Common myeloid progenitor, CD34-positive (primary cell): ENCODE measurements at regions not wholly inside any gene's neighbourhood (a gene's known extent, or its start where the extent isn't known, plus 50 kb on each side); places are given as distances from the start of the nearest gene placed in this dataset.
"Not testable (repeated sequence)": the region's sequence is repeated elsewhere in the genome, so short reads cannot be mapped to it uniquely, and the experiment has no call there.

ENCODE experiments used
- CTCF ChIA-PET: fragments of 350-600 bp; sonication (Branson Sonifier 250); formaldehyde crosslinking; loops from one replicate; lab custom pipeline; 2021; ENCODE audit warnings: antibody characterized with exemption; lab: Charles Lee
- POLR2A ChIA-PET: fragments of 350-600 bp; sonication (Branson Sonifier 250); formaldehyde crosslinking; loops from one replicate; lab custom pipeline; 2021; ENCODE audit warnings: antibody characterized with exemption; lab: Charles Lee
- DNase-seq, 3 donors: peaks; one replicate each; pipeline versions ENCODE4 v3.0.0 to v3.0.0-alpha.2; 2013
- H3K27ac ChIP-seq, 2 experiments: 1 replicate in 1 of 2; 2 replicates in 1 of 2; pipeline ENCODE4 v1.7.0; 2013; ENCODE audit warnings: inconsistent platforms in 2 of 2, low read length in 2 of 2, mild to moderate bottlenecking in 2 of 2, low read depth in 1 of 2, moderate library complexity in 1 of 2; ENCODE audit not compliant: severe bottlenecking in 2 of 2, insufficient read depth in 1 of 2, poor library complexity in 1 of 2
- H3K27me3 ChIP-seq, 5 experiments: replicated peaks in 2 of 5; 1 replicate in 3 of 5; 2 replicates in 2 of 5; pipeline versions ENCODE4 v1.6.1 to v1.7.0; 2013; ENCODE audit warnings: low read length in 4 of 5, mild to moderate bottlenecking in 2 of 5, moderate library complexity in 2 of 5, inconsistent platforms in 1 of 5; ENCODE audit not compliant: insufficient read depth in 5 of 5, control insufficient read depth in 4 of 5
- H3K36me3 ChIP-seq, 4 experiments: 1 replicate in 2 of 4; 2 replicates in 2 of 4; pipeline versions ENCODE4 v1.6.1 to v1.7.0; 2013; ENCODE audit warnings: low read length in 3 of 4, control low read depth in 1 of 4, mild to moderate bottlenecking in 1 of 4; ENCODE audit not compliant: control insufficient read depth in 4 of 4, insufficient read depth in 4 of 4
- H3K4me1 ChIP-seq, 4 experiments: 1 replicate in 3 of 4; 2 replicates in 1 of 4; pipeline versions ENCODE4 v1.6.1 to v1.7.1; 2013; ENCODE audit warnings: low read length in 3 of 4, mild to moderate bottlenecking in 3 of 4, control low read depth in 1 of 4, inconsistent platforms in 1 of 4, moderate library complexity in 1 of 4; ENCODE audit not compliant: control insufficient read depth in 4 of 4, insufficient read depth in 4 of 4; ENCODE audit errors: control extremely low read depth in 1 of 4
- H3K4me3 ChIP-seq, 7 experiments: 1 replicate in 4 of 7; 2 replicates in 3 of 7; pipeline versions ENCODE4 v1.5.1 to v1.7.0; 2013; ENCODE audit warnings: mild to moderate bottlenecking in 7 of 7, low read length in 6 of 7, moderate library complexity in 6 of 7, inconsistent platforms in 2 of 7, low read depth in 2 of 7, control low read depth in 1 of 7; ENCODE audit not compliant: insufficient read depth in 4 of 7, control insufficient read depth in 1 of 7; ENCODE audit errors: extremely low read depth in 1 of 7
- H3K9me3 ChIP-seq, 5 experiments: 1 replicate in 4 of 5; 2 replicates in 1 of 5; pipeline versions ENCODE4 v1.6.1 to v1.7.1; 2013; ENCODE audit warnings: low read length in 4 of 5, mild to moderate bottlenecking in 2 of 5, inconsistent platforms in 1 of 5, low read depth in 1 of 5, moderate library complexity in 1 of 5; ENCODE audit not compliant: control insufficient read depth in 4 of 5, insufficient read depth in 2 of 5; ENCODE audit errors: control extremely low read depth in 1 of 5
- WGBS: methylation state at CpG from one replicate; pipeline ENCODE4 v1.1.5; 2013; ENCODE audit not compliant: insufficient coverage; 5-methylcytosine and 5-hydroxymethylcytosine counted together

DNA sequence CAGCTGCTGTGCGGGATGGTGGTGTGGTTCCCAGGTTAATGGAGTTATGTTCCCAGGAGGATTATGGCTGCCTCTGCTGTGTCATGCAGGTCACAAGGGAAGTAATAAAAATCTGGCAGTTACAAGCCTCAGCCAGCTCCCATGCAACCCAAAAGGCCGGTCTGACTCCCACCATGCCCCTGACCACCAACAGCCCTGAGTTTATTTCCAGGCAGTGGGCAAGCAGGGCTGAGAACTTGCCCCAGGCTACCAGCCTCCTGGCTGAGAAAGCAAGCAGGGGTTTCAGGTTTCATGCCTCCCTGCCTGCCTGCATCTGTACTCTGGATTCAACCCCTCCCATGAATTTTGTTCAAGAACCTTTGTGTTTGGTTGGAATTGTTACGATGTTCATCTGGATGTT, 732.7 kb upstream of the POU3F4 start:
- Histone ChIP-seq H3K4me3 (no peak overlapping the region), H3K27ac (no peak overlapping the region), H3K4me1 (peaks cover 0 to under 1% (median 0%) of the 10 kb centered on the region in 4 experiments), H3K9me3 (no peaks in the 10 kb centered on the region), H3K27me3 (no peaks in the 10 kb centered on the region), H3K36me3 (no peaks in the 10 kb centered on the region)
- DNase-seq, result no peak
- POLR2A ChIA-PET, result no interaction called here
- CTCF ChIA-PET, result no interaction called here
- WGBS, result 100% methylated on average over 1 of the region's 3 CpGs

DNA sequence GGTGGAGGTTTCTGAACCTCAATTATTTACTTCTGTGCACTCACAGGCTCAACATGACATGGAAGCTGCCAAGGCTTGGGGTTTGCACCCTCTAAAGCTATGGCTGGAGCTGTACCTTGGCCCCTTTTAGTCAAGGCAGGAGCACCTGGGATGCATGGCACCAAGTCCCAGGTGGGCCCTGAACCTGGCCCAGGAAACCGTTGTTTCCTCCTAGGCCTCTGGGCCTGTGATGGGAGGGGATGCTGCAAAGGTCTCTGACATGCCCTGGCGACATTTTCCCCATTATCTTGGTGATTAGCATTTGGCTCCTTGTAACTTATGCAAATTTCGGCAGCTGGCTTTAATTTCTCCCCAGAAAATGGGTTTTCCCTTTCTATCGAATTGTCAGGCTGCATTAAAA, 726.1 kb upstream of the POU3F4 start:
- H3K4me3 ChIP-seq, result no peak overlapping the region
- no peak overlapping the region for H3K27ac ChIP-seq
- no peak for DNase-seq
- H3K4me1 ChIP-seq, result peaks cover 0 to 2% (median 0%) of the 10 kb centered on the region in 4 experiments
- H3K36me3 ChIP-seq, result no peaks in the 10 kb centered on the region
- WGBS, result 73% methylated on average over 4 of the region's 4 CpGs
- ChIA-PET CTCF (no interaction called here), POLR2A (no interaction called here)
- H3K9me3 ChIP-seq, result no peaks in the 10 kb centered on the region
- H3K27me3 ChIP-seq, result no peaks in the 10 kb centered on the region

DNA sequence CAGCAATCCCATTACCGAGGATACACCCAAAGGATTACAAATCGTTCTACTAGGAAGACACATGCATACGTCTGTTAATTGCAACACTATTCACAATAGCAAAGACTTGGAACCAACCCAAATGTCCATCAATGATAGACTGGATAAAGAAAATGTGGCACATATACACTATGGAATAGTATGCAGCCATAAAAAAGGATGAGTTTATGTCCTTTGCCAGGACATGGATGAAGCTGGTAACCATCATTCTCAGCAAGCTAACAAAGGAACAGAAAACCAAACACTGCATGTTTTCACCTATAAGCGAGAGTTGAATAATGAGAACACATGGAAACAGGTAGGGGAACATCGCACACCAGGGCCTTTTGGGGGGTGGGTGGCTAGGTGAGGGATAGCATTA, 695.2 kb upstream of the POU3F4 start:
- H3K27ac ChIP-seq, H3K27me3 ChIP-seq, CTCF ChIA-PET, H3K9me3 ChIP-seq, H3K4me1 ChIP-seq, POLR2A ChIA-PET, H3K4me3 ChIP-seq, DNase-seq, H3K36me3 ChIP-seq: not testable (repeated sequence)
- WGBS, result no CpG with 5 or more reads among the region's 5 CpGs

DNA sequence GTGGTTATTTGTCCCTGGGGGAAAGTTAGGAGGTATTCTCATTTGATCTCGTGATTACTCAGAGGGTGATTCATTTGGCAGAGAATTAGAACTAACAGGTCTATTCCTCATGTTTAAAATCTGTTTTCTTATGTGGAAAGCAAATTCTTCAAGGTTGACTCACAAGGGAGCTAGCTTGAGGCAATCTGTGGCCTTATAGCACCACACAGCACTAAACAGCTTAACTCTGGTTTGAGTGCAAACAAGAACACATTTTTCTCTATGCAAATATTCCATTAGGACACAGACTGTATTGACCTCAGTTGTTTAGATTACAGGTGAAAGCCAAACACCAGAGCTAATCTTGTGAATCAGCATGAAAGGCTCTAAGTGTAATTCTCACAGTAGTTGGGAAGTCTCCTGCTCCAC, 694.4 kb upstream of the POU3F4 start:
- H3K4me1 ChIP-seq, result no peaks in the 10 kb centered on the region
- H3K27ac ChIP-seq, result no peak overlapping the region
- H3K4me3 ChIP-seq, result no peak overlapping the region
- H3K9me3 ChIP-seq, result no peaks in the 10 kb centered on the region
- H3K27me3 ChIP-seq, result no peaks in the 10 kb centered on the region
- WGBS, result no CpG with 5 or more reads among the region's 1 CpG
- DNase-seq, result no peak
- CTCF ChIA-PET, result no interaction called here
- no peaks in the 10 kb centered on the region for H3K36me3 ChIP-seq
- POLR2A ChIA-PET, result no interaction called here

DNA sequence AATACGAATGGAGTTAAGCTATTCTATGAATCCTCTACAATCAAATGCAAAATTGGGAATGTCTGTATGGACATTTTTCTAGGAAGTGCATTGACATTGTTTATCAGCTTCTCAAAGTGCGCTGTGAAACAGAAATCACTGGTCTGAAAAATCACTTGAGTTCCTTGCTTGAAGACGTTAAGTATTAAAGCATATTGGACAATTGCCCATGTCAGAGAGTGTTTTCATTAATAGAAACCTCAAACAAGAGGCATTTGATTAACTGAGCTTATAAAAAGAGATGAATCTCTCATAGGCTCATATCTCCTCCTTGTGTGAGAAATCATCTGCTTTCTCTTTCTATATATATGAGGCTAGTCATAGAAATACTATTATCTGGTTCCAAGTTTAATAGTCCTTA, 692.1 kb upstream of the POU3F4 start:
- Histone ChIP-seq H3K27ac (no peak overlapping the region), H3K27me3 (no peaks in the 10 kb centered on the region), H3K36me3 (no peaks in the 10 kb centered on the region), H3K4me1 (no peaks in the 10 kb centered on the region), H3K4me3 (no peak overlapping the region), H3K9me3 (no peaks in the 10 kb centered on the region)
- ChIA-PET CTCF (no interaction called here), POLR2A (no interaction called here)
- no peak for DNase-seq
- 79% methylated on average over 2 of the region's 3 CpGs for WGBS

DNA sequence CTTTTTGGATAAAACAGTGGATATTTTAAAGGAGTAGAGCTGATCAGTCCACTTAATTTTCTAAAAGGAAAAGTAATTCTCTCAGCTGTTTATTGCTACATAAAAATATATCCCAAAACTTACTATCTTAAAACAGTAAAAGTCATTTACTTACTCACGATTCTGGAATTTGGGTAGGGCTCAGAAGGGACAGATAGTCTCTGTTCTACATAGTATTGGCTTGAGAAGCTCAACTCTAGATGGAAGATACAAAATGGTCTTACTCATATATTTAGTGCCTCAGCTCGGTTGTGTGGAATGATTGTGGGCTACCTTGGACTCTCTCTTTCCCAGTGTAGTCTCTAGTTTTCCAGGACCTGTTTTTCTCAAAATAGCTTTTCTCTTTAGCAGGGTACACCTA, 691.5 kb upstream of the POU3F4 start:
- Histone ChIP-seq H3K4me3 (no peak overlapping the region), H3K9me3 (no peaks in the 10 kb centered on the region), H3K27ac (no peak overlapping the region), H3K4me1 (no peaks in the 10 kb centered on the region), H3K36me3 (no peaks in the 10 kb centered on the region), H3K27me3 (no peaks in the 10 kb centered on the region)
- DNase-seq, result no peak
- ChIA-PET CTCF (no interaction called here), POLR2A (no interaction called here)
- WGBS, result no CpG with 5 or more reads among the region's 2 CpGs

DNA sequence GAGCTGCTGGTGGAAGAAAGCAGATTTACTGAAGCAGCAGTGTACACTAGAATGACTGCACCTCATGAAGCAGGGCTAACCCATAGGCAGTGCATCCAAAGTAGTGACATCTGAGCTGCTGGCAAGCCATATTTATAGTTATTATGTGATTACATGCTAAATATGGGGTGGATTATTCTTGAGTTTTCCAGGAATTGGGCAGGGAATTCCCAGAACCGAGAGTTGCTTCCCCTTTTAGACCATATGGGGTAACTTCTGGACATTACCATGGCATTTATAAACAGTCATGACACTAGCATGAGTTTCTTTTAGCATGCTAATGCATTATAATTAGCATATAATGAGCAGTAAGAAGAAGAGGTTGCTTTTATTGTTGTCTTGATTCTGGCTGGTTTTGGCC, 665.8 kb upstream of the POU3F4 start:
- Histone ChIP-seq H3K4me3 (no peak overlapping the region), H3K27ac (no peak overlapping the region), H3K9me3 (no peaks in the 10 kb centered on the region), H3K4me1 (no peaks in the 10 kb centered on the region), H3K36me3 (no peaks in the 10 kb centered on the region), H3K27me3 (no peaks in the 10 kb centered on the region)
- POLR2A ChIA-PET, result no interaction called here
- CTCF ChIA-PET, result no interaction called here
- no CpG with 5 or more reads among the region's 1 CpG for WGBS
- DNase-seq, result no peak
